HEK293T (cell line): ENCODE measurements at regions not wholly inside any gene's neighbourhood (a gene's known extent, or its start where the extent isn't known, plus 50 kb on each side); places are given as distances from the start of the nearest gene placed in this dataset.
"Not testable (repeated sequence)": the region's sequence is repeated elsewhere in the genome, so short reads cannot be mapped to it uniquely, and the experiment has no call there.

Experiments
- CTCF ChIA-PET: fragments of 350-600 bp; formaldehyde crosslinking; extraction: SDS; loops from one replicate; lab custom pipeline; 2021; ENCODE audit warnings: antibody characterized with exemption, inconsistent platforms; lab: Yijun Ruan, JAX
- POLR2A ChIA-PET: fragments of 350-600 bp; formaldehyde crosslinking; extraction: SDS; loops from one replicate; lab custom pipeline; 2020; ENCODE audit warnings: antibody characterized with exemption, inconsistent platforms; lab: Yijun Ruan, JAX
- DNase-seq: peaks from one replicate; pipeline ENCODE4 v3.0.0; 2012; ENCODE audit warnings: mixed read lengths; ENCODE audit errors: extremely low spot score
- ARNT ChIP-seq: fragments of 450-650 bp; IDR thresholded peaks from 2 replicates; pipeline ENCODE4 v1.6.1; 2017; ENCODE audit warnings: mild to moderate bottlenecking
- BHLHE40 ChIP-seq: fragments of 450-650 bp; IDR thresholded peaks from 2 replicates; pipeline ENCODE4 v1.6.1; 2016; ENCODE audit warnings: mild to moderate bottlenecking, moderate library complexity, borderline replicate concordance
- CTBP1 ChIP-seq: fragments of 450-650 bp; IDR thresholded peaks from 2 replicates; pipeline ENCODE4 v1.6.1; 2016; ENCODE audit warnings: borderline replicate concordance
- ELF4 ChIP-seq: fragments of 450-650 bp; IDR thresholded peaks from 2 replicates; pipeline ENCODE4 v1.6.1; 2017; ENCODE audit warnings: antibody characterized with exemption
- FOXA1 ChIP-seq: fragments of 450-650 bp; IDR thresholded peaks from 2 replicates; pipeline ENCODE4 v1.6.1; 2016; ENCODE audit warnings: mild to moderate bottlenecking
- FOXK2 ChIP-seq: fragments of 450-650 bp; IDR thresholded peaks from 2 replicates; pipeline ENCODE4 v1.6.1; 2016; ENCODE audit warnings: mild to moderate bottlenecking
- FOXM1 ChIP-seq: fragments of 450-650 bp; IDR thresholded peaks from 2 replicates; pipeline ENCODE4 v1.6.1; 2017; ENCODE audit warnings: mild to moderate bottlenecking, borderline replicate concordance
- HDGF ChIP-seq: fragments of 450-650 bp; IDR thresholded peaks from 2 replicates; pipeline ENCODE4 v1.6.1; 2017; ENCODE audit warnings: antibody characterized with exemption, borderline replicate concordance
- L3MBTL2 ChIP-seq: fragments of 450-650 bp; conservative IDR thresholded peaks from 2 replicates; pipeline ENCODE4 v1.6.1; 2016; ENCODE audit warnings: mild to moderate bottlenecking
- LEF1 ChIP-seq: fragments of 450-650 bp; IDR thresholded peaks from 2 replicates; pipeline ENCODE4 v1.6.1; 2017; ENCODE audit warnings: mild to moderate bottlenecking, borderline replicate concordance
- NFRKB ChIP-seq: fragments of 450-650 bp; IDR thresholded peaks from 2 replicates; pipeline ENCODE4 v1.6.1; 2016; ENCODE audit warnings: mild to moderate bottlenecking, moderate library complexity
- PKNOX1 ChIP-seq: fragments of 450-650 bp; IDR thresholded peaks from 2 replicates; pipeline ENCODE4 v1.6.1; 2016
- SP1 ChIP-seq: fragments of 450-650 bp; IDR thresholded peaks from 2 replicates; pipeline ENCODE4 v1.6.1; 2017
- SUZ12 ChIP-seq: fragments of 450-650 bp; IDR thresholded peaks from 2 replicates; pipeline ENCODE4 v1.6.1; 2016; ENCODE audit warnings: mild to moderate bottlenecking
- TARDBP ChIP-seq: fragments of 450-650 bp; IDR thresholded peaks from 2 replicates; pipeline ENCODE4 v1.6.1; 2016
- ZNF384 ChIP-seq: fragments of 450-650 bp; IDR thresholded peaks from 2 replicates; pipeline ENCODE4 v1.6.1; 2016

DNA sequence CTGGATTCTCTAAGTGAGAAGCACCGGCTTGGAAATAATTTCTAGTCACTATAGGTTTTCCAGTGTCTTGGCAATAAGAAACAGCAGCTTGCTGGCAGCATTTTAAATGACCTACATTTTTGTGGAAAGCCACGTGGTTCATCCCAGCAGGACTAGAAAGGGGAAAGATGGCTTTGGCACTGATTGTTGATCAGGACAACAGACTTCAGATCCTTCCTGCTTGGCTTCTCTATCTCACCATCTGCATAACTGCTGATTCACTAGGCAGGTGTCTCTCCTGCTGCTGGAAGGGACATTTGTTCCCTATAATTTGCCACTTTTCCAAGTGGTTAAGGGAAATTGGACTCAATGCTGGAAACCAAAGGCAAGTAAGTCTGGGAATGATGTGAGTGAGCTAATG, 131.0 kb downstream of the TTC8 start:
- POLR2A ChIA-PET = no interaction called here
- CTCF ChIA-PET = no interaction called here
- TF ChIP-seq ZNF384 (no peak), FOXM1 (no peak), PKNOX1 (no peak), CTBP1 (no peak), SP1 (no peak), FOXA1 (no peak), L3MBTL2 (no peak), LEF1 (no peak), FOXK2 (no peak), ARNT (no peak), NFRKB (no peak), SUZ12 (no peak), BHLHE40 (no peak), ELF4 (no peak)
- DNase-seq = no peak

DNA sequence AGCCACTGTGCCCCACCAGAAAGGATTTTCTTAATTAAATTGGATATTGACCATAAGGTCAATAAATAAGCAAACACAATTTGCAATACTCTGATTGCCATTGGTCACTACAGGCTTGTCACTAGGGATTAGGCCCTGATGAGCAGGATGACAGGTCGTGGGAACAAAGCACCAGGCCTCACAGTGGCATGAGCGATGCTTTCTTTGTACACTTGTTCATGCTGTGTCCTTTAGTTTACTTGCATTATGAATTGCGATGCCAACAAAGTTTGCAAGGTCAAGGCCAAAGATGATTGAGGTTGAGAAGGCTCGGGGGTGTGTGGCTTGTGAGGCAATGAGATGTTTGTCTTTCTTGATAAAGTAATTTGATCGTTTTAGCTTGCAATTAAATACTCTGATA, 136.0 kb downstream of the TTC8 start:
- no peak for DNase-seq
- CTCF ChIA-PET = no interaction called here
- POLR2A ChIA-PET = no interaction called here
- TF ChIP-seq SP1 = no peak
- no peak for TF ChIP-seq ELF4
- no peak for TF ChIP-seq BHLHE40
- no peak for TF ChIP-seq ZNF384
- no peak for TF ChIP-seq TARDBP

GRCh38 chr14:88961214-88961613, 136.8 kb downstream of the TTC8 start:
- no peak for DNase-seq
- CTCF ChIA-PET = no interaction called here
- POLR2A ChIA-PET = no interaction called here
- no peak for TF ChIP-seq LEF1

DNA sequence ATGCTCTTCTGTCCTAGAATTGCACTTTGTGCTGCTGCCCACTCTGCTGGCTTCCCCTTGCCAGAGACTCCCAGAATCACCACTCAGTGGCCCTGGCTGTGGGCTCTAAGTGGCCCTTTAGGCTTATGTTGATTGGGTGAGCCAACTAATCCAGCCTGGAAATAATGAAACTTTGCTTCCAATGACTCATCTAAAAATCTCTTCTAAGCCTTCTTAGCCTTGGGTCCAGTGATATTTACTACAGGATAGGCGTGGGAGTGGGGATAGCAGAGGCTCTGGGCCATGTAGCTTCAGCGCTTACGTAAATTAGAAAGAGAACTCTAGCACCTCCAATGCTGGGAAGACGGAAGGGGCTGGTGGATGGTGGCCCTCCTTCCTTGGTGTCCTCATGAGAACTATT, 137.9 kb downstream of the TTC8 start:
- ChIA-PET POLR2A (no interaction called here), CTCF (no interaction called here)
- no peak for TF ChIP-seq ZNF384
- TF ChIP-seq FOXK2 = no peak
- no peak for TF ChIP-seq SP1
- TF ChIP-seq ARNT = no peak
- TF ChIP-seq ELF4 = no peak
- no peak for TF ChIP-seq HDGF
- no peak for TF ChIP-seq TARDBP
- TF ChIP-seq CTBP1 = no peak
- TF ChIP-seq LEF1 = no peak
- no peak for TF ChIP-seq FOXM1
- TF ChIP-seq NFRKB = no peak
- no peak for TF ChIP-seq PKNOX1
- TF ChIP-seq L3MBTL2 = no peak
- TF ChIP-seq FOXA1 = no peak
- no peak for TF ChIP-seq BHLHE40
- TF ChIP-seq SUZ12 = no peak
- DNase-seq = no peak

DNA sequence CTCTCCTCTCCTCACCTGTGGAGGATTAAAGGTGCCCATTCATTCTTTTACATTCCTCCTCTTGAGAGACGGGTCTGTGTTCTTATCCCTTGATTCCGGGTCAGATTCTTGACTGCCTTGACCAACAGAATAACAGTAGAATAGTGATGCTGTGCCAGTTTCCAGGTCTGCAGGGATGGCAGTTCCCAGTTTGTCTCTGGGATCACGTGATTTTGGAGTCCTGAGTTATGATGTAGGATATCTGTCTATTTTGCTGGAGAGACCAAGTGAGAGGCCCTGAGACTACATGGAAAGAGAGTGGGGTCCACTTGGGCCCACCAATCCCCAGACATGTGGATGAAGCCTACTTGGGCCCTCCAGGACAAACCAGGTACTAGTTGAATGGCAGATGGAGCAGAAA, 142.8 kb downstream of the TTC8 start:
- TF ChIP-seq TARDBP = no peak
- no peak for TF ChIP-seq PKNOX1
- no peak for TF ChIP-seq SUZ12
- TF ChIP-seq LEF1 = no peak
- no peak for TF ChIP-seq HDGF
- TF ChIP-seq CTBP1 = no peak
- no peak for TF ChIP-seq FOXM1
- no peak for TF ChIP-seq SP1
- TF ChIP-seq L3MBTL2 = no peak
- no peak for TF ChIP-seq FOXK2
- no peak for TF ChIP-seq FOXA1
- TF ChIP-seq BHLHE40 = no peak
- no peak for TF ChIP-seq ELF4
- no peak for TF ChIP-seq ZNF384
- no peak for TF ChIP-seq NFRKB
- TF ChIP-seq ARNT = no peak
- DNase-seq = no peak
- POLR2A ChIA-PET = no interaction called here
- CTCF ChIA-PET = interaction anchor here (0.6 kb wide), 1 partner anchor 216 kb away, joined by 3 read pairs; no protein-coding TSS in a partner anchor

DNA sequence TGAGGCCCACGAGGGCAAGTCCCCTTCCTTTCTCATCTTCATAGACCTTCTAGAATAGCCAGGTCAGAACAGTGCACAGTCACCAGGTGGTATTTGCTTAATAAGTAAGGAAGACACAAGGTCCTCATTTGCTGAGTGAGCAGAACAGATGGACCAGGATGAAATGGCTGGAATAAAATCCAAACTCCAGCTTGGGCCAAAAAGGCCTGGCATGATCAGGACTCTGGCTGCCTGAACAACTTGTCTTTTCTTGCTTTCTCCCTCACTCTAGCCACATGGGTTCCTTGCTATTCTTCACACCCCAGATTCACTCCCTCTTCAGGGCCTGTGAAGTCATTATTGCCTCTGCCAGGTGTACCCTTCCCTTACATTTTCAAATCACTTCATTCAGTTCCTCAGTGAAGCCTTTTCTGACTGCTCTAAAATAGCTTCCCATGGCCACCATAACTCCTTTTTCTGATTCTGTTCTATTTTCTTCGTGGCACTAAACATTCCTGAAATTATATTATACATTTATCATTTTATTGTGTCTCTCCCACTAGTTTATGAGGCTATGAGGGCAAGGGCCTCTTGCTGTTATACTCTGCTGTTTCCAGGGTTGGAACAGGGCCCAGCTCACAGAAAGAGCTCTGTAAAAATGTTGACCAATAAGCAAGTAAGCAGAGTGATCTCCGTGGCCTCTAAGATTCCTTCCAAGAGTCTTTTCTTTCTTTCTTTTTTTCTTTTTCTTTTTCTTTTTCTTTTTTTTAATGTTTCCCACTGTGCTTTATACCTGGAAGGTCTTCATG, 150.8 kb downstream of the TTC8 start:
- CTCF ChIA-PET = no interaction called here
- no peak for DNase-seq
- POLR2A ChIA-PET = no interaction called here
- TF ChIP-seq L3MBTL2 (no peak), HDGF (no peak), BHLHE40 (no peak), TARDBP (no peak)

DNA sequence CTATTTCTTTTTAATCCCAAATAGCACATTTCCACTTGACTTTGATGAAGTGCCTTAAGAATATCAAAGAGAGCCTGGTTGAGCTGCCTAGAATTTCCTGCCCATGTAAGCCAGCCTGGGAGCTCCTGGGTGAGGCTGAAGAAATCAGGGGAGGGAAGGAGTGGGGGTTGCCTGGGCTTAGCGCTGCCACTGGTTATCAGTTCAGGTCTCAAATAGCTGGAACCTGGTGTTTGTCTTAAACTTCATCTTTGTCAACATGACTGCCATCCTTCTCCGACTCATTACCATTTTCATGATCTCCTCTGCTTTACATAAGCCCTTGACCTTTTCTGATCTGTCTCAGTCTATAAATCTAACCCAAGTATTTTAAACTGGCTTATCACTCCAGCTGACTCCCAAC, 151.5 kb downstream of the TTC8 start:
- no peak for DNase-seq
- CTCF ChIA-PET = no interaction called here
- TF ChIP-seq FOXA1 (no peak), FOXM1 (no peak), SP1 (no peak), LEF1 (no peak), HDGF (no peak), CTBP1 (no peak), ZNF384 (no peak), SUZ12 (no peak), FOXK2 (no peak), PKNOX1 (no peak), L3MBTL2 (no peak), ARNT (no peak), BHLHE40 (no peak)
- POLR2A ChIA-PET = no interaction called here

GRCh38 chr14:88980907-88981306, 156.5 kb downstream of the TTC8 start:
- CTCF ChIA-PET, DNase-seq, POLR2A ChIA-PET: not testable (repeated sequence)
